ENCODE measurements at regions not wholly inside any gene's neighbourhood (a gene's known extent, or its start where the extent isn't known, plus 50 kb on each side); places are given as distances from the start of the nearest gene placed in this dataset.

- TF ChIP-seq IRF3 (IDR thresholded peaks at IDR 0.05), result no peak
- no peak for TF ChIP-seq POLR2A (IDR thresholded peaks at IDR 0.05; ENCODE audit: low read depth, low read length)
- TF ChIP-seq USF2 (IDR thresholded peaks at IDR 0.05; ENCODE audit: borderline replicate concordance, low read depth, low read length), result no peak
- TF ChIP-seq EZH2 (IDR thresholded peaks at IDR 0.05; ENCODE audit: borderline replicate concordance, control insufficient read depth, low read depth, low read length), result no peak
- TF ChIP-seq JUND (IDR thresholded peaks at IDR 0.05; ENCODE audit: low read depth, low read length), result no peak
- TF ChIP-seq, protein P1, sequence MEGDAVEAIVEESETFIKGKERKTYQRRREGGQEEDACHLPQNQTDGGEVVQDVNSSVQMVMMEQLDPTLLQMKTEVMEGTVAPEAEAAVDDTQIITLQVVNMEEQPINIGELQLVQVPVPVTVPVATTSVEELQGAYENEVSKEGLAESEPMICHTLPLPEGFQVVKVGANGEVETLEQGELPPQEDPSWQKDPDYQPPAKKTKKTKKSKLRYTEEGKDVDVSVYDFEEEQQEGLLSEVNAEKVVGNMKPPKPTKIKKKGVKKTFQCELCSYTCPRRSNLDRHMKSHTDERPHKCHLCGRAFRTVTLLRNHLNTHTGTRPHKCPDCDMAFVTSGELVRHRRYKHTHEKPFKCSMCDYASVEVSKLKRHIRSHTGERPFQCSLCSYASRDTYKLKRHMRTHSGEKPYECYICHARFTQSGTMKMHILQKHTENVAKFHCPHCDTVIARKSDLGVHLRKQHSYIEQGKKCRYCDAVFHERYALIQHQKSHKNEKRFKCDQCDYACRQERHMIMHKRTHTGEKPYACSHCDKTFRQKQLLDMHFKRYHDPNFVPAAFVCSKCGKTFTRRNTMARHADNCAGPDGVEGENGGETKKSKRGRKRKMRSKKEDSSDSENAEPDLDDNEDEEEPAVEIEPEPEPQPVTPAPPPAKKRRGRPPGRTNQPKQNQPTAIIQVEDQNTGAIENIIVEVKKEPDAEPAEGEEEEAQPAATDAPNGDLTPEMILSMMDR (IDR thresholded peaks at IDR 0.05 in 2 of 3, conservative IDR thresholded peaks at IDR 0.05 in 1 of 3; ENCODE audit: control insufficient read depth in 2 of 3, extremely low read depth in 1 of 3, insufficient read depth in 1 of 3, low read depth in 3 of 3, low read length in 3 of 3), result no peak
- TF ChIP-seq, protein P2, sequence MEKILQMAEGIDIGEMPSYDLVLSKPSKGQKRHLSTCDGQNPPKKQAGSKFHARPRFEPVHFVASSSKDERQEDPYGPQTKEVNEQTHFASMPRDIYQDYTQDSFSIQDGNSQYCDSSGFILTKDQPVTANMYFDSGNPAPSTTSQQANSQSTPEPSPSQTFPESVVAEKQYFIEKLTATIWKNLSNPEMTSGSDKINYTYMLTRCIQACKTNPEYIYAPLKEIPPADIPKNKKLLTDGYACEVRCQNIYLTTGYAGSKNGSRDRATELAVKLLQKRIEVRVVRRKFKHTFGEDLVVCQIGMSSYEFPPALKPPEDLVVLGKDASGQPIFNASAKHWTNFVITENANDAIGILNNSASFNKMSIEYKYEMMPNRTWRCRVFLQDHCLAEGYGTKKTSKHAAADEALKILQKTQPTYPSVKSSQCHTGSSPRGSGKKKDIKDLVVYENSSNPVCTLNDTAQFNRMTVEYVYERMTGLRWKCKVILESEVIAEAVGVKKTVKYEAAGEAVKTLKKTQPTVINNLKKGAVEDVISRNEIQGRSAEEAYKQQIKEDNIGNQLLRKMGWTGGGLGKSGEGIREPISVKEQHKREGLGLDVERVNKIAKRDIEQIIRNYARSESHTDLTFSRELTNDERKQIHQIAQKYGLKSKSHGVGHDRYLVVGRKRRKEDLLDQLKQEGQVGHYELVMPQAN (conservative IDR thresholded peaks at IDR 0.05), result no peak
- TF ChIP-seq ZNF274 (IDR thresholded peaks at IDR 0.05; ENCODE audit: insufficient read depth, insufficient read length), result no peak
- TF ChIP-seq NFXL1 (IDR thresholded peaks at IDR 0.05; ENCODE audit: borderline replicate concordance), result no peak
- TF ChIP-seq SP1 (IDR thresholded peaks at IDR 0.05; ENCODE audit: low read depth, low read length), result no peak
Measured at GRCh38 chr2:217291259-217291658, 431.4 kb upstream of the TNP1 start.

Measured in GM12878 (cell line).